ENCODE measurements at regions not wholly inside any gene's neighbourhood (a gene's known extent, or its start where the extent isn't known, plus 50 kb on each side); places are given as distances from the start of the nearest gene placed in this dataset.

- TF ChIP-seq CTCF (tag by site-specific recombination; IDR thresholded peaks at IDR 0.05) (no peak), ZNF48 (tag by site-specific recombination; IDR thresholded peaks at IDR 0.05) (no peak), ZNF580 (tag by site-specific recombination; IDR thresholded peaks at IDR 0.05) (no peak), ATF2 (tag by site-specific recombination; IDR thresholded peaks at IDR 0.05; ENCODE audit: low read depth) (no peak), ZNF146 (tag by site-specific recombination; IDR thresholded peaks at IDR 0.05) (no peak), KLF16 (tag by site-specific recombination; IDR thresholded peaks at IDR 0.05) (no peak), ZNF184 (tag by site-specific recombination; IDR thresholded peaks at IDR 0.05) (no peak), REST (tag by site-specific recombination; IDR thresholded peaks at IDR 0.05) (no peak), YY1 (tag by site-specific recombination; IDR thresholded peaks at IDR 0.05) (no peak), ZNF792 (tag by site-specific recombination; IDR thresholded peaks at IDR 0.05) (no peak), ZNF19 (tag by site-specific recombination; IDR thresholded peaks at IDR 0.05; ENCODE audit: low read depth) (no peak)
These were observed 442.4 kb downstream of the CD83 start for GRCh38 chr6:14559746-14560536.
